ENCODE measurements at regions not wholly inside any gene's neighbourhood (a gene's known extent, or its start where the extent isn't known, plus 50 kb on each side); places are given as distances from the start of the nearest gene placed in this dataset.

DNA sequence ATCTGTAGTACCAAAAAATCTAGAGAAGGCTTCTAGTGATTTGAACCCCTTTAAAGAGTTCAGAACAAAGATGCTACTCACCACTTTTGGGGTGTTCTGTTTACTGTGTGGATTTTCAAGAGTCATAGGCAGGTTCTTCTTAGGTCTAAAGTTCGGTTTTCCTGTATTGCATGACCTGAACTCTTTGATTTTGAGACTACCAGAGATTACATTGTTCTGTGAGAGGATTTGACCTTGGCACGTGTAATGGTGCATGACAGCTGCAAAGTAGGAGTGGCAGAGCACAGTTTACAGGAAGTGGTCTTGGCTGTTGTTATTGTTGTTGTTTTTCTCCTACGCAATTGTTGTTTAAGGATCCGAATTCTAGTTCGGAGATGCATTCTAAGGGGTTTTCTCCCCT lies 592.7 kb downstream of the EPHA7 start:
- FAIRE-seq = no peak
- RAD21 ChIA-PET (ENCODE audit: unreplicated experiment) = interaction anchor here (1.5 kb wide), 1 partner anchor 16 kb away, joined by 6 read pairs; no protein-coding TSS in a partner anchor
- in situ Hi-C loops (cut with MboI) (no loop called here), intact Hi-C loops (cut with micrococcal nuclease; ENCODE audit: unreplicated experiment) (no loop called here)
- Histone ChIP-seq H3K9ac (ENCODE audit: control insufficient read depth, insufficient read depth, low read length) (no peak overlapping the region), H3K9me3 (replicated peaks; ENCODE audit: control insufficient read depth, insufficient read depth, low read length) (no peaks in the 10 kb centered on the region), H3K4me1 (ENCODE audit: control insufficient read depth, insufficient read depth, low read length) (no peaks in the 10 kb centered on the region), H3K27ac (ENCODE audit: control insufficient read depth, insufficient read depth) (no peak overlapping the region), H2AFZ (ENCODE audit: control insufficient read depth, low read depth, low read length) (no peak overlapping the region), H3K36me3 (ENCODE audit: control insufficient read depth in 2 of 2, insufficient read depth in 2 of 2, low read length in 1 of 2) (no peaks in the 10 kb centered on the region), H3K4me2 (ENCODE audit: control insufficient read depth, insufficient read depth) (no peak overlapping the region), H3K79me2 (ENCODE audit: control insufficient read depth, insufficient read depth, low read length) (no peaks in the 10 kb centered on the region), H4K20me1 (ENCODE audit: control insufficient read depth, insufficient read depth) (no peaks in the 10 kb centered on the region), H3K27me3 (replicated peaks in 1 of 2; ENCODE audit: control insufficient read depth in 2 of 2, insufficient read depth in 2 of 2, low read length in 1 of 2) (no peaks in the 10 kb centered on the region), H3K4me3 (no peak overlapping the region)
- no TSS peak for BruUV-seq (replicated peaks)
- CTCF ChIA-PET = interaction anchor here (0.9 kb wide), 1 partner anchor 16 kb away, joined by 3 read pairs; no protein-coding TSS in a partner anchor
- DNase-seq (ENCODE audit: low read depth, low spot score) = peak; percentile 3
- SMC1A ChIA-PET (ENCODE audit: uncharacterized antibody, unreplicated experiment) = interaction anchor here (0.6 to 4.4 kb wide), 3 partner anchors 15 to 585 kb away, joined by 3 to 23 read pairs (median 4); no protein-coding TSS in a partner anchor
- POLR2A ChIA-PET = no interaction called here
- peak; percentile 44 to 81; a peak in 3 of 4 replicates for TF ChIP-seq BHLHE40 (IDR thresholded peaks at IDR 0.05; ENCODE audit: borderline replicate concordance in 1 of 2, low read depth in 2 of 2, low read length in 1 of 2)
- TF ChIP-seq, protein P1, sequence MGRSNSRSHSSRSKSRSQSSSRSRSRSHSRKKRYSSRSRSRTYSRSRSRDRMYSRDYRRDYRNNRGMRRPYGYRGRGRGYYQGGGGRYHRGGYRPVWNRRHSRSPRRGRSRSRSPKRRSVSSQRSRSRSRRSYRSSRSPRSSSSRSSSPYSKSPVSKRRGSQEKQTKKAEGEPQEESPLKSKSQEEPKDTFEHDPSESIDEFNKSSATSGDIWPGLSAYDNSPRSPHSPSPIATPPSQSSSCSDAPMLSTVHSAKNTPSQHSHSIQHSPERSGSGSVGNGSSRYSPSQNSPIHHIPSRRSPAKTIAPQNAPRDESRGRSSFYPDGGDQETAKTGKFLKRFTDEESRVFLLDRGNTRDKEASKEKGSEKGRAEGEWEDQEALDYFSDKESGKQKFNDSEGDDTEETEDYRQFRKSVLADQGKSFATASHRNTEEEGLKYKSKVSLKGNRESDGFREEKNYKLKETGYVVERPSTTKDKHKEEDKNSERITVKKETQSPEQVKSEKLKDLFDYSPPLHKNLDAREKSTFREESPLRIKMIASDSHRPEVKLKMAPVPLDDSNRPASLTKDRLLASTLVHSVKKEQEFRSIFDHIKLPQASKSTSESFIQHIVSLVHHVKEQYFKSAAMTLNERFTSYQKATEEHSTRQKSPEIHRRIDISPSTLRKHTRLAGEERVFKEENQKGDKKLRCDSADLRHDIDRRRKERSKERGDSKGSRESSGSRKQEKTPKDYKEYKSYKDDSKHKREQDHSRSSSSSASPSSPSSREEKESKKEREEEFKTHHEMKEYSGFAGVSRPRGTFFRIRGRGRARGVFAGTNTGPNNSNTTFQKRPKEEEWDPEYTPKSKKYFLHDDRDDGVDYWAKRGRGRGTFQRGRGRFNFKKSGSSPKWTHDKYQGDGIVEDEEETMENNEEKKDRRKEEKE (IDR thresholded peaks at IDR 0.05) = no peak
- TF ChIP-seq LARP7 (IDR thresholded peaks at IDR 0.05) = no peak
- TF ChIP-seq, protein P2, sequence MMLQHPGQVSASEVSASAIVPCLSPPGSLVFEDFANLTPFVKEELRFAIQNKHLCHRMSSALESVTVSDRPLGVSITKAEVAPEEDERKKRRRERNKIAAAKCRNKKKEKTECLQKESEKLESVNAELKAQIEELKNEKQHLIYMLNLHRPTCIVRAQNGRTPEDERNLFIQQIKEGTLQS (IDR thresholded peaks at IDR 0.05; ENCODE audit: borderline replicate concordance, extremely low read depth, low read depth, low read length) = no peak
- no peak for TF ChIP-seq BCL11A (IDR thresholded peaks at IDR 0.05; ENCODE audit: low read depth, low read length)
- TF ChIP-seq NFXL1 (IDR thresholded peaks at IDR 0.05; ENCODE audit: borderline replicate concordance) = no peak
- TF ChIP-seq HDAC6 (IDR thresholded peaks at IDR 0.05; ENCODE audit: unreplicated experiment) = no peak
- TF ChIP-seq, protein P3, sequence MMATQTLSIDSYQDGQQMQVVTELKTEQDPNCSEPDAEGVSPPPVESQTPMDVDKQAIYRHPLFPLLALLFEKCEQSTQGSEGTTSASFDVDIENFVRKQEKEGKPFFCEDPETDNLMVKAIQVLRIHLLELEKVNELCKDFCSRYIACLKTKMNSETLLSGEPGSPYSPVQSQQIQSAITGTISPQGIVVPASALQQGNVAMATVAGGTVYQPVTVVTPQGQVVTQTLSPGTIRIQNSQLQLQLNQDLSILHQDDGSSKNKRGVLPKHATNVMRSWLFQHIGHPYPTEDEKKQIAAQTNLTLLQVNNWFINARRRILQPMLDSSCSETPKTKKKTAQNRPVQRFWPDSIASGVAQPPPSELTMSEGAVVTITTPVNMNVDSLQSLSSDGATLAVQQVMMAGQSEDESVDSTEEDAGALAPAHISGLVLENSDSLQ (IDR thresholded peaks at IDR 0.05) = 0 out of 2 replicates have a peak, but pooled peaks have one; percentile 27
- TF ChIP-seq MTA2 (IDR thresholded peaks at IDR 0.05; ENCODE audit: low read depth) = no peak
- TF ChIP-seq RAD51 (IDR thresholded peaks at IDR 0.05) = 0 out of 2 replicates have a peak, but pooled peaks have one; percentile 2
- no peak for TF ChIP-seq TARDBP (IDR thresholded peaks at IDR 0.05; ENCODE audit: borderline replicate concordance)
- peak; percentile 82; the same call in 1 of the 2 replicates for TF ChIP-seq ESRRA (IDR thresholded peaks at IDR 0.05; ENCODE audit: low read length)
- 17% methylated on average over 5 of the region's 5 CpGs for WGBS (ENCODE audit: insufficient coverage, insufficient replicate concordance, low lambda C conversion rate, missing lambda C conversion rate)
- peak; percentile 83 for ATAC-seq

All from GM12878 (cell line).